ENCODE measurements at regions not wholly inside any gene's neighbourhood (a gene's known extent, or its start where the extent isn't known, plus 50 kb on each side); places are given as distances from the start of the nearest gene placed in this dataset.

DNA sequence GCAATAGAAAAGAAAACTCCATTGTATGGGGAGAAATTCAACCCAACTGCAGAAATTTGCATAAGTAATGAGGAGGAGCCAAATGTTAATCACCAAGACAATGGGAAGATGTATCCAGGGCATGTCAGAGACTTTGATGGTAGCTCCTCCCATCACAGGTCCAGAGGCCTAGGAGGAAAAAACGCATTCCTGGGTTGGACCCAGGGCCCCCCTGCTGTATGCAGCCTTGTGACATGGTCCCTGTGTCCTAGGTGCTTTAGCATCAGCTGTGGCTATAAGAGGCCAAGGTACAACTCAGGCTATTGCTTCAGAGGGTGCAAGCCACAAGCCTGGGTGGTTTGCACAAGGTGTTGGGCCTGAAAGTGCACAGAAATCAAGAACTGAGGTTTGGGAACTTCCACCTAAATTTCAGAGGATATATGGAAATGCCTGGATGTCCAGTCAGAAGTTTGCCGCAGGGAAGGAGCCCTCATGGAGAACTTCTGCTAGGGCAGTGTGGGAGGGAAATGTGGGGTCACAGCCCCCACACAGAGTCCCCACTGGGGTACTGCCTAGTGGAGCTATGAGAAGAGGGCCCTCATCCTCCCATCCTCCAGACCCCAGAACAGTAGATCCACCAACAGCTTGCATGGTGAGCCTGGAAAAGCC is 162.3 kb downstream of the TGFB2 start:
- peaks cover 32% of the 10 kb centered on the region for H3K9me3 ChIP-seq
- no peak overlapping the region for H3K4me3 Mint-ChIP-seq (ENCODE audit: unreplicated experiment)
- TF ChIP-seq, protein P1, sequence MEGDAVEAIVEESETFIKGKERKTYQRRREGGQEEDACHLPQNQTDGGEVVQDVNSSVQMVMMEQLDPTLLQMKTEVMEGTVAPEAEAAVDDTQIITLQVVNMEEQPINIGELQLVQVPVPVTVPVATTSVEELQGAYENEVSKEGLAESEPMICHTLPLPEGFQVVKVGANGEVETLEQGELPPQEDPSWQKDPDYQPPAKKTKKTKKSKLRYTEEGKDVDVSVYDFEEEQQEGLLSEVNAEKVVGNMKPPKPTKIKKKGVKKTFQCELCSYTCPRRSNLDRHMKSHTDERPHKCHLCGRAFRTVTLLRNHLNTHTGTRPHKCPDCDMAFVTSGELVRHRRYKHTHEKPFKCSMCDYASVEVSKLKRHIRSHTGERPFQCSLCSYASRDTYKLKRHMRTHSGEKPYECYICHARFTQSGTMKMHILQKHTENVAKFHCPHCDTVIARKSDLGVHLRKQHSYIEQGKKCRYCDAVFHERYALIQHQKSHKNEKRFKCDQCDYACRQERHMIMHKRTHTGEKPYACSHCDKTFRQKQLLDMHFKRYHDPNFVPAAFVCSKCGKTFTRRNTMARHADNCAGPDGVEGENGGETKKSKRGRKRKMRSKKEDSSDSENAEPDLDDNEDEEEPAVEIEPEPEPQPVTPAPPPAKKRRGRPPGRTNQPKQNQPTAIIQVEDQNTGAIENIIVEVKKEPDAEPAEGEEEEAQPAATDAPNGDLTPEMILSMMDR (IDR thresholded peaks at IDR 0.05; ENCODE audit: insufficient read depth in 1 of 2, low read depth in 1 of 2, low read length in 1 of 2, severe bottlenecking in 1 of 2, unreplicated experiment in 1 of 2): no peak
- H3K27me3 Mint-ChIP-seq (ENCODE audit: insufficient read depth, unreplicated experiment): no peaks in the 10 kb centered on the region
- no peak overlapping the region for H3K27ac Mint-ChIP-seq (ENCODE audit: unreplicated experiment)
- no peaks in the 10 kb centered on the region for H3K4me1 ChIP-seq
- H3K9me3 Mint-ChIP-seq (ENCODE audit: unreplicated experiment): peaks cover 65% of the 10 kb centered on the region
- CTCF ChIA-PET: no interaction called here
- no peak overlapping the region for H3K4me3 ChIP-seq (ENCODE audit: low read depth, low read length)
- no TSS peak for BruUV-seq (replicated peaks)
- no peaks in the 10 kb centered on the region for H3K27me3 ChIP-seq (replicated peaks; ENCODE audit: control insufficient read depth, insufficient read depth, low read length)
- peak in 1 of 2 experiments; percentile 25 for DNase-seq
- no peaks in the 10 kb centered on the region for H3K36me3 ChIP-seq (ENCODE audit: control insufficient read depth, insufficient read depth, low read length)
- POLR2A ChIA-PET: no interaction called here
- H3K4me1 Mint-ChIP-seq (ENCODE audit: low read depth, unreplicated experiment): no peaks in the 10 kb centered on the region
- no peaks in the 10 kb centered on the region for H3K36me3 Mint-ChIP-seq (ENCODE audit: insufficient read depth, unreplicated experiment)
- intact Hi-C loops (cut with micrococcal nuclease; ENCODE audit: unreplicated experiment): no loop called here

DNA sequence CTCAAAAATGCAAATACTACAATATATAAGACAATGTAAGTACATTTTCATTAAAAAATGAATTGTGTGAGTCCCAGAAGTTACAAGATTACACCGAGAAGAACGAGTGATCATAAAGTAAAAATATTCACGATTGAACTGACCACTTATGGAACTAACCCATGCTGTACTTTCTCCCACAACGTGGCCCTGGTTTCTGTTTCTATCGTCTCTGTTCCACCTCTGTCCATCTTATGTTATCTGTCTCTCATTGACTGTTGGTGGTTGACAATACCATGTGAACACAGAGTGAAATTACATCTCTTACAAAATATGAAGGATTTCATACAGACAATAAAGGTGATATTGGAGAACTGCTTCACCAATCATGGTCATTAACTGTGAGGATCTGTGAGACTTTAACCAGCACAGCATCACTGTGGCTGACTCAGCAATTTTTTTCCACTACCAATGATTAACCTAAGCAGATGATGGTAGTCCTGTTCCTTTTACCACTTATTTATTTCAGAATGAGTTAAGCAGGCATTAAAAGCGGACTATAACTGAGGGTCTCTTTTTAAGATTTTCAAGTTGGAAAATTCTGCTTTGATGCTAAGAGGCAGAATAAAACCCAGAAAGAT is 165.1 kb downstream of the TGFB2 start:
- Mint-ChIP-seq H3K4me3 (ENCODE audit: unreplicated experiment) (no peak overlapping the region), H3K27ac (ENCODE audit: unreplicated experiment) (no peak overlapping the region), H3K9me3 (ENCODE audit: unreplicated experiment) (peaks cover 61% of the 10 kb centered on the region), H3K4me1 (ENCODE audit: low read depth, unreplicated experiment) (no peaks in the 10 kb centered on the region), H3K36me3 (ENCODE audit: insufficient read depth, unreplicated experiment) (no peaks in the 10 kb centered on the region), H3K27me3 (ENCODE audit: insufficient read depth, unreplicated experiment) (no peaks in the 10 kb centered on the region)
- BruUV-seq (replicated peaks): no TSS peak
- TF ChIP-seq, protein P1 (IDR thresholded peaks at IDR 0.05; ENCODE audit: insufficient read depth in 1 of 2, low read depth in 1 of 2, low read length in 1 of 2, severe bottlenecking in 1 of 2, unreplicated experiment in 1 of 2): no peak
- Histone ChIP-seq H3K9me3 (peaks cover 32% of the 10 kb centered on the region), H3K4me3 (ENCODE audit: low read depth, low read length) (no peak overlapping the region), H3K36me3 (ENCODE audit: control insufficient read depth, insufficient read depth, low read length) (no peaks in the 10 kb centered on the region), H3K4me1 (no peaks in the 10 kb centered on the region), H3K27me3 (replicated peaks; ENCODE audit: control insufficient read depth, insufficient read depth, low read length) (no peaks in the 10 kb centered on the region)
- intact Hi-C loops (cut with micrococcal nuclease; ENCODE audit: unreplicated experiment): no loop called here
- POLR2A ChIA-PET: no interaction called here
- CTCF ChIA-PET: no interaction called here
- DNase-seq: no peak

DNA sequence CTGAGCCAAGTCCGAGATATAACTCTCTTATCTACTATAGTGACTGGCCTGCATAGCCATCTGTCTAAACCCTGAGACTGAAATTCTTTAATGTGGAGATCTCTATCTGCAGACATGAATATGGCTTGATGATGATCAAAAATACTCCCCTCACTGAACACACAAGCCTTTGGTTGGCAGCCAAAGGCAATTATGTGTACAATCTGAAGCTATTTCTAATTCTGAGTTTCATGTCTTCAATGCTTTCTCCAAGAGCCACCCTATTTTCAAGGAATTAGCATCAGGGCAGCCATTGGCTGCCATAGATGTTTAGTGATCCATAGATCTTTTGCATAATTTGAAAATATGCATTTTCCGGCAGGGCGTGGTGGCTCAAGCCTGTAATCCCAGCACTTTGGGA is 168.2 kb downstream of the TGFB2 start:
- Histone ChIP-seq H3K4me3 (ENCODE audit: low read depth, low read length) (no peak overlapping the region), H3K36me3 (ENCODE audit: control insufficient read depth, insufficient read depth, low read length) (no peaks in the 10 kb centered on the region), H3K4me1 (peaks cover 15% of the 10 kb centered on the region), H3K9me3 (peaks cover 9% of the 10 kb centered on the region), H3K27me3 (replicated peaks; ENCODE audit: control insufficient read depth, insufficient read depth, low read length) (no peaks in the 10 kb centered on the region)
- Mint-ChIP-seq H3K9me3 (ENCODE audit: unreplicated experiment) (peaks cover 37% of the 10 kb centered on the region), H3K27me3 (ENCODE audit: insufficient read depth, unreplicated experiment) (no peaks in the 10 kb centered on the region), H3K27ac (ENCODE audit: unreplicated experiment) (no peak overlapping the region), H3K4me1 (ENCODE audit: low read depth, unreplicated experiment) (peaks cover 11% of the 10 kb centered on the region), H3K4me3 (ENCODE audit: unreplicated experiment) (no peak overlapping the region), H3K36me3 (ENCODE audit: insufficient read depth, unreplicated experiment) (no peaks in the 10 kb centered on the region)
- ChIA-PET POLR2A (no interaction called here), CTCF (no interaction called here)
- BruUV-seq (replicated peaks): no TSS peak
- no peak for DNase-seq
- TF ChIP-seq, protein P1 (IDR thresholded peaks at IDR 0.05; ENCODE audit: insufficient read depth in 1 of 2, low read depth in 1 of 2, low read length in 1 of 2, severe bottlenecking in 1 of 2, unreplicated experiment in 1 of 2): no peak
- intact Hi-C loops (cut with micrococcal nuclease; ENCODE audit: unreplicated experiment): no loop called here
